Activated CD4-positive, alpha-beta memory T cell treated with anti-CD3 and anti-CD28 coated beads for 36 hours (primary cell): ENCODE measurements at regions not wholly inside any gene's neighbourhood (a gene's known extent, or its start where the extent isn't known, plus 50 kb on each side); places are given as distances from the start of the nearest gene placed in this dataset.
"Not testable (repeated sequence)": the region's sequence is repeated elsewhere in the genome, so short reads cannot be mapped to it uniquely, and the experiment has no call there.

ENCODE experiments used
- CTCF ChIA-PET: fragments of 350-600 bp; sonication (Branson Sonifier 250); formaldehyde crosslinking; loops from one replicate; lab custom pipeline; 2021; ENCODE audit warnings: antibody characterized with exemption, inconsistent platforms; lab: Charles Lee
- POLR2A ChIA-PET: fragments of 350-600 bp; sonication (Branson Sonifier 250); formaldehyde crosslinking; loops from one replicate; lab custom pipeline; 2021; ENCODE audit warnings: antibody characterized with exemption; lab: Charles Lee
- DNase-seq: peaks from one replicate; pipeline ENCODE4 v3.0.0-alpha.2; 2020
- H3K27ac Mint-ChIP-seq: one replicate; pipeline ENCODE4 v1.8.0; 2021; ENCODE audit warnings: mixed read lengths
- H3K27me3 Mint-ChIP-seq: one replicate; pipeline ENCODE4 v1.8.0; 2021; ENCODE audit warnings: mixed read lengths
- H3K36me3 Mint-ChIP-seq: one replicate; pipeline ENCODE4 v1.8.0; 2021; ENCODE audit warnings: mixed read lengths
- H3K4me1 Mint-ChIP-seq: one replicate; pipeline ENCODE4 v1.8.0; 2021; ENCODE audit warnings: low read depth, mixed read lengths
- H3K4me3 Mint-ChIP-seq: one replicate; pipeline ENCODE4 v1.8.0; 2021; ENCODE audit warnings: mild to moderate bottlenecking, mixed read lengths
- H3K9me3 Mint-ChIP-seq: one replicate; pipeline ENCODE4 v1.8.0; 2021; ENCODE audit warnings: mixed read lengths
- intact Hi-C: fragments of 100-400 bp; cut with micrococcal nuclease; formaldehyde crosslinking; loops from one replicate; pipeline ENCODE4 v1.15.1; 2023

DNA sequence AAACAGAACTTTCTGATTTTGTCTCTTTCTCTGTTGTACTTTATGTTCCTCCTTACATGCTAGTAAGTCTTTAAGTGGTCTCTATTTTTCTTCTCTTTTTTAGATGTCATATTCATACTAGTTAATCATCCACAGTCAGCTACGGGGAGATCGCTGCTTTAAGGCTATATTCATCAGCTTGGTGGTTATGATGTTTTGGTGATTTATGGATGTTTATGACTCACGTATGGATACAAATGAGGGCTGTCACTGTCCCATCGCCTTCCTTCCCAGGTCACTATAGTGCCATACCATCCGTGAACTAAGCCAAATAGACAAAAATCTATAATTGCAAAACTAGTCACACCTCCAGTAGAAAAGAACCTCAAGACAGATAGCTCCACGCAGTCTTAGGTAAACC, 296.8 kb upstream of the AADAT start:
- peaks cover 24% of the 10 kb centered on the region for H3K9me3 Mint-ChIP-seq
- H3K4me1 Mint-ChIP-seq: no peaks in the 10 kb centered on the region
- ChIA-PET POLR2A (no interaction called here), CTCF (no interaction called here)
- H3K27ac Mint-ChIP-seq: no peak overlapping the region
- H3K36me3 Mint-ChIP-seq: no peaks in the 10 kb centered on the region
- DNase-seq: no peak
- H3K27me3 Mint-ChIP-seq: no peaks in the 10 kb centered on the region
- no peak overlapping the region for H3K4me3 Mint-ChIP-seq
- intact Hi-C loops: no loop called here

DNA sequence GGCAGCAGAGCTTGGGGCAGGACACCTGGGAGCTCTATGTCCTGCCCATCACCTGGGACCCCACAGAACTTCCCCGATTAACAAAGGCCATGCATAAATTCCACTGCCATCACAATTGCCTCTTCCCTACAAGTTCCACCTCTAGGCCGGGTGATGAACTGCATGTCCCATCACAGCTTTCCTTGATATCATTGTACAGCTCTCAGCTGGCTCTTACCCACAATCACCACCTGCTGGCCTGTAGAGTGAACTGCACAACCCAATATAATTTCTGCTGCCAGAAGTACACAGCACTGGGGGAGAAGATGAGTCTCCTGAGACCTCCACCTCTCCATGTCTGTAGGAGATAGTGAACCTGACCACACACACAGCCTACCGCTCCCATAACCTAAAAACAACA, 285.0 kb upstream of the AADAT start:
- ChIA-PET POLR2A (no interaction called here), CTCF (interaction anchor here (0.7 to 1.0 kb wide), 3 partner anchors 115 to 234 kb away, joined by 3 read pairs; no protein-coding TSS in a partner anchor)
- H3K27me3 Mint-ChIP-seq: no peaks in the 10 kb centered on the region
- H3K9me3 Mint-ChIP-seq: peaks cover 18% of the 10 kb centered on the region
- peak; percentile 10 for DNase-seq
- H3K4me3 Mint-ChIP-seq: no peak overlapping the region
- no peaks in the 10 kb centered on the region for H3K4me1 Mint-ChIP-seq
- H3K27ac Mint-ChIP-seq: no peak overlapping the region
- H3K36me3 Mint-ChIP-seq: no peaks in the 10 kb centered on the region
- intact Hi-C loops: loop anchor here (2.0 kb wide), 1 partner anchor 116 kb away; no protein-coding TSS in a partner anchor

DNA sequence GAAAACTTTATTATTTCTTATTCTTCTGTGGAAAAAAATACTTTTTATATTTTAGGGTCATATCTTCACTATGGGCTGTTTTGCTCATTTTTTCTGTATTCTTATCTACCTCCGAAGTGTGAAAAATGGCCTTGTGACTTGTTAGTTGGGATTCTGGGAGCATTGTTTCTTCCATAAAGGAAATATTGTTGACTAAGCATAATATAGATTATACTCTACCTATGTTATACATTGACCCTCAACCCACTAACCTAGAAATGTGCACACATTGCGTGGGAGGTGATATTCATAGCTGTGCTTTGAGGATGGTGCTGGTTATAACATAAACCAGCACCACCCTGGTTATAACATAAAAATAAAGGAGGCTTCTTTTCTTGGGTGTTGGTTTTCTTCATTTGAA, 259.2 kb upstream of the AADAT start:
- Mint-ChIP-seq H3K36me3 (no peaks in the 10 kb centered on the region), H3K4me3 (no peak overlapping the region), H3K9me3 (no peaks in the 10 kb centered on the region), H3K27ac (no peak overlapping the region), H3K27me3 (no peaks in the 10 kb centered on the region), H3K4me1 (no peaks in the 10 kb centered on the region)
- CTCF ChIA-PET: no interaction called here
- no peak for DNase-seq
- POLR2A ChIA-PET: no interaction called here
- intact Hi-C loops: no loop called here

DNA sequence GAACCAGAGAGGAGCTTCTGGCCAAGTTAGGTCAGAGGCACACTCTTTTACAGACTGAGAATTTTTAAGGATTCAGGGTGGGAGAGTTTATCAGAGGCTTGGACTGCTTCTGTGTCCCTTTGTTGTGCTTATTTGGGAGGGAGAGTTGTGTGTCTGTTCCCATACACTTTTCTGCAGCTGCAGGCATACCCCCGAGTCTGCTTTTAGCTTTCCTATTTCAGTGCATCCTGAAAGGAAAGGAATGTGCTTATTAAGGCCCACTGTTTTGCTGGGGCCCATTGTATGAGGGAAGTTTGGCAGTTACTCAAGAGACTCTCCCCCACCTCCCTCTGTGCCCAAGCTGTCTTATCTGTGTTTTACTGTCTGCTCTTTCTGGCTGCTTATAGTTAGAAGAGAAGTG, 257.4 kb upstream of the AADAT start:
- H3K27ac Mint-ChIP-seq, H3K9me3 Mint-ChIP-seq, POLR2A ChIA-PET, CTCF ChIA-PET, H3K4me1 Mint-ChIP-seq, DNase-seq, H3K36me3 Mint-ChIP-seq, H3K4me3 Mint-ChIP-seq, intact Hi-C loops, H3K27me3 Mint-ChIP-seq: not testable (repeated sequence)

DNA sequence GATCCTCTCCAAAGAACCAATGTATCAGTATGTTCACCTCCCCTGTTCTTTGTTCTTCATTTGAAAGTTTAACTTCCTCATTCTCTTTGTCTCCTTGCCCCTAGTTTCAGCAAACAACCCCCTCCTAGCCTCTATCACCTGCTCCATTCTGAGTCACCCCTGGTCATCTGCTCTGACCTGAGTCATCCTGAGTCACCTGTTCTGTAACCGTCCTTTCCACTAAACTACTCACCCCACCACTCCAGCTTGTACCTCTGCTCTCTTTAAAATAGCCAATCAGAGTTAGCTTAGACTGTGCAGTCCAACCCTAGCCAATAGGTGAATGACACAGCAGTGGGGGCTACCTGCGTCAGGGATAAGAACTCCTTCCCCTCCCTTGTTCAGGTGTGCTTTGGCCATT, 249.8 kb upstream of the AADAT start:
- H3K9me3 Mint-ChIP-seq: peaks cover 25% of the 10 kb centered on the region
- H3K36me3 Mint-ChIP-seq: no peaks in the 10 kb centered on the region
- no peak overlapping the region for H3K27ac Mint-ChIP-seq
- H3K4me1 Mint-ChIP-seq: no peaks in the 10 kb centered on the region
- DNase-seq: no peak
- intact Hi-C loops: no loop called here
- ChIA-PET CTCF (no interaction called here), POLR2A (no interaction called here)
- H3K27me3 Mint-ChIP-seq: no peaks in the 10 kb centered on the region
- H3K4me3 Mint-ChIP-seq: no peak overlapping the region

DNA sequence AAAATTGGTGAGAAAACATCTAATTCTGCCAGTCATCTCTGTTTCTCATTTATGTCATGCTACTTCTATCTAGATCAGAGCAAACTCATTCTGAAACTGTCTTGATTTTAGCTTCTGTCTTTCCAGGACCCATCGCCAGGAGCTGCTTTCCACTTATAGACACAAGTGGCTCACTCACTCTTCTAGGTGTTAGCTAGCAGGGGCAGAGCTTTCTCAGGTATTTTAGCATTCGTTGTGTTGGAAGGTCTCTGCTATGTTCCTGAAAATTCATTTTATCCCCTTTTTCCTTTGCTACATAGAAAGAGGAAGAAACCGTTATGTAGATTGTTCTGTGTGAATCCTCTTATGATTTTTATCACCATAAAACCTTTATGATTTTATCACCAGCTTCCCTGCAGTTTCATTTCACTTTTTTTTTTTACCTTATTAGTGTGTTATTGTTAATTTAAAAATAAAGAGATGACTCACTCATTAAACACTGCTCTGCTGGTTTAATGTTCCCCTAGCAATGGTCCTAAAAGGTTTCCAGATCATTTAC, 246.6 kb upstream of the AADAT start:
- no peaks in the 10 kb centered on the region for H3K27me3 Mint-ChIP-seq

DNA sequence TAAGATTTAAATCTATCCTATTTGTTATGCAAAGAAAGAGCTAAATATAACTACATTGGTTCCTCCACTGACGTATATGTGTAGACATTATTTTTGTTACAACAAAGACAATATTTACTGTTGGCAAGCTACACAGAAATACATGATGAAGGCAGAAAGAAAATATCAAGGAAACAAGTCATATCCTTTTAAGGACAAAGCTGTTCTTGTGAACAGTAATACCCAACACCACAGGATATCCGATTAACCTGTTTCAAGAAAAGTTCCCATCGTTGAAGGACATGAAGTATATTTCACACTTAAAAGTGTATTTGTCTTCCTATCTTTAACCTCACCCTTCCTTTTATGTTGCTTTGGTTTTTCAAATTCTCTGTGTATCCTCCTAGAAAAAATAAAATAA, 235.8 kb upstream of the AADAT start:
- Mint-ChIP-seq H3K27ac (no peak overlapping the region), H3K9me3 (peaks cover 23% of the 10 kb centered on the region)
- CTCF ChIA-PET: no interaction called here

More for the DNA sequence above, 246.6 kb upstream of the AADAT start:
- Mint-ChIP-seq H3K27ac (no peak overlapping the region), H3K4me3 (no peak overlapping the region), H3K9me3 (peaks cover 21% of the 10 kb centered on the region), H3K36me3 (no peaks in the 10 kb centered on the region), H3K4me1 (no peaks in the 10 kb centered on the region)
- POLR2A ChIA-PET: no interaction called here
- intact Hi-C loops: no loop called here
- CTCF ChIA-PET: interaction anchor here (0.7 to 0.9 kb wide), 2 partner anchors 15 to 36 kb away, joined by 3 read pairs; no protein-coding TSS in a partner anchor
- no peak for DNase-seq

DNA sequence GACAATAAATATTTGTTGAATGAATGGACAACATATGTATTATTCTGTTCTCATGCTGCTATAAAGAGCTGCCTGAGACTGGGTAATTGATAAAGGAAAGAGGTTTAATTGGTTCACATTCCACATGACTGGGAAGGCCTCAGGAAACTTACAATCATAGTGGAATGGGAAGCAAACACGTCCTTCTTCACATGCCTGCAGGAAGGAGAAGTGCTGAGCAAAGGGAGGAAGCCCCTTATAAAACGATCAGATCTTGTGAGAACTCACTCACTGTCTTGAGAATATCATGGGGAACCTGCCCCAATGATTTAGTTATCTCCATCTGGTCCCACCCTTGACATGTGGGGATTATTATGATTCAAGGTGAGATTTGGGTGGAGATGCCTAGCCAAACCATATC, 233.9 kb upstream of the AADAT start:
- H3K4me1 Mint-ChIP-seq: no peaks in the 10 kb centered on the region
- H3K36me3 Mint-ChIP-seq: no peaks in the 10 kb centered on the region
- POLR2A ChIA-PET: no interaction called here
- H3K9me3 Mint-ChIP-seq: peaks cover 19% of the 10 kb centered on the region
- H3K4me3 Mint-ChIP-seq: no peak overlapping the region
- CTCF ChIA-PET: no interaction called here
- DNase-seq: no peak
- intact Hi-C loops: no loop called here
- no peak overlapping the region for H3K27ac Mint-ChIP-seq
- H3K27me3 Mint-ChIP-seq: no peaks in the 10 kb centered on the region

More for the DNA sequence above, 235.8 kb upstream of the AADAT start:
- intact Hi-C loops: no loop called here
- Mint-ChIP-seq H3K4me3 (no peak overlapping the region), H3K36me3 (no peaks in the 10 kb centered on the region), H3K27me3 (no peaks in the 10 kb centered on the region), H3K4me1 (no peaks in the 10 kb centered on the region)
- POLR2A ChIA-PET: no interaction called here
- DNase-seq: no peak

DNA sequence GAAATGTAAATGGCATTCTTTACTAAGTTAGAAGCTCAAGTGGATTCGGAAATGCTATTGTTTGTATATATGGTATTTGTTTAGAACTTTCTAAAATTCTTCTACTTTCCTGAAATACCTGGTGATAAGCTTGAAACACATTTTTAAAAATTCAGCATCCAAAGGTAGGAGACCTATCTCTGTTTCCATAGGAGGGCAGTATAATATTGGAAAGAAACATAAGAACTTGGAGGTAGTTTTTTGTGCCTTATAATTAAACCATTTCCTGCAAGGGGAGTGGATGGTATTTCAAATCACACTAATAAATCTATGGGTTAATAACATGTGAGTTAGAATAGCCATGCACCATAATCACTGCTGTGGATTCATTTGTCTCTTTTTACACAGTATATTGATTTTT, 217.4 kb upstream of the AADAT start:
- Mint-ChIP-seq H3K36me3 (no peaks in the 10 kb centered on the region), H3K27ac (no peak overlapping the region), H3K9me3 (no peaks in the 10 kb centered on the region), H3K27me3 (no peaks in the 10 kb centered on the region), H3K4me3 (no peak overlapping the region), H3K4me1 (no peaks in the 10 kb centered on the region)
- ChIA-PET CTCF (no interaction called here), POLR2A (no interaction called here)
- intact Hi-C loops: no loop called here
- DNase-seq: no peak

DNA sequence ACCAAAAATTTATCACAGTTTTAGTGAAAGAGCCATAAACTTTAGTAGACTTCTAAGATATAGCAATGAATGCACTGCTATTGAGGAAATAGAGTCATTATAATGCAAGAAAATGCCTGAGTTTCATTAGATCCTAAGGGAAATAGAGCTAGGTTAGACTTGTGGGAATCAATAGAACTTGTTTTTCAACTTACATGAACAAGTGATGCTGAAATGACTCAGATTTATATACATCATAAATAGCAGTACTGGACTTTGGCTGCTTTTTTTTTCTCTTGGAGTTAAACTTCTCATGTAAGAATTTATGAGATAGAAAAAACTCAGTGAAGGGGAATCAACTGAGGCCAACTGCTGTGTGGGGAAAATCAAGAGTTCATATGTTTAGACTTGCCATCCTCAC, 216.5 kb upstream of the AADAT start:
- CTCF ChIA-PET: no interaction called here
- Mint-ChIP-seq H3K4me1 (no peaks in the 10 kb centered on the region), H3K9me3 (no peaks in the 10 kb centered on the region), H3K36me3 (no peaks in the 10 kb centered on the region), H3K27me3 (no peaks in the 10 kb centered on the region), H3K4me3 (no peak overlapping the region), H3K27ac (no peak overlapping the region)
- DNase-seq: no peak
- POLR2A ChIA-PET: no interaction called here
- intact Hi-C loops: no loop called here

DNA sequence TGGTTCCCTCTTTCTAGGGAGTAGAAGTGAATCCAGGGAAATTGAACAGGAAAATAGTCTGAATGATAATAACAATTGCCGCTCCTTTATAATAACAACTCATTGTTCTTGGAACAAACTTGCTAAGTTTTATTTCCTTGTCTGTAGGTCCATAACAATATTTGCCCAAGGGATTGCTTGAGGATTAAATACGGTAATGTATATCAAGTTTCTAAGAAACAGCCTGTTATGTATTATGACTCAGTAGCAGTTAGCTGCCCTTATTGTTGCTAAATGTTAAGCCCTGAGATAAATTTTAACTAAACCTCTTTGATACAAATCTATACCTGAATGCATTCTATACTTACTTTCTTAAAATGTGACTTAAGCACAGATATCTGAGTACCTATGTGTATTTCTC, 215.9 kb upstream of the AADAT start:
- ChIA-PET POLR2A (no interaction called here), CTCF (no interaction called here)
- Mint-ChIP-seq H3K4me1 (no peaks in the 10 kb centered on the region), H3K27ac (no peak overlapping the region), H3K27me3 (no peaks in the 10 kb centered on the region), H3K9me3 (no peaks in the 10 kb centered on the region), H3K4me3 (no peak overlapping the region), H3K36me3 (no peaks in the 10 kb centered on the region)
- intact Hi-C loops: no loop called here
- DNase-seq: no peak

DNA sequence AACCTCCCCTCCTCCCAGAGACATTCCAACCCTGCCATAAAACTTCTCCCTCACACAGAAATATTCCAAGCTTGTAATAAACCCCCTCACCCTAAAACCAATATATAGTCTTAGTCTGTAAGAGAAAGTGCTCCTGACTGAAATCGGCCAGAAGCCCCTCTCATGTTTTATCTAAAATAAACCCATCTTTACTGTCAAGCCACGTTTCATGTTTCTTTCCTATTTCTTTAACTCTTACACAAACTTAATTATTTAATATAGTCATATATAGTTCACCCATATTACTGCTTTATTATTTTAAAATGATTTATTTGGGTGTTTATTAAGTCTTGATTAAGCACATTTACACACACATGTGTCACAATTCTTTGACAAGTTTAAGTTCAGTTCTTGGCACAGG, 191.3 kb upstream of the AADAT start:
- Mint-ChIP-seq H3K27me3 (no peaks in the 10 kb centered on the region), H3K4me1 (no peaks in the 10 kb centered on the region), H3K9me3 (no peaks in the 10 kb centered on the region), H3K36me3 (no peaks in the 10 kb centered on the region), H3K27ac (no peak overlapping the region), H3K4me3 (no peak overlapping the region)
- POLR2A ChIA-PET: no interaction called here
- CTCF ChIA-PET: no interaction called here
- DNase-seq: no peak
- intact Hi-C loops: no loop called here

DNA sequence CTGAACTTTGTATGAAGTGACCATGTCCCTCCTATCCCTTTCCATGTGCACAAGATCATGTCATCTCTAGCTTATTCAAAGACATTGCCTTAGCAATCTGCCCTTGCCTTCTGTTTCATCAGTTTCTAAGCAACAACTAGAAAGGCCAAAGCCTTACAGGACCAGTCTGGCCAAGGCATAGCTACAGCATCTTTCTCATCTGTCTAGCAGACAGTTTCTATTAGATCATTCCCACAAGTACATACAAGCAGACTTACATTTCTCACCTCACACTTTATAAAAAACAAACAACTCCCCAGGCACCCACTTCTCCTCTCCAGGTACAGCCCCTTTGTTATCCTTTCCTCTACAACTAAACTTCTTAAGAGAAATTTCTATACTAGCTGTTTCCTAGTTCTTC, 188.7 kb upstream of the AADAT start:
- POLR2A ChIA-PET: no interaction called here
- Mint-ChIP-seq H3K4me3 (no peak overlapping the region), H3K4me1 (no peaks in the 10 kb centered on the region), H3K27me3 (no peaks in the 10 kb centered on the region), H3K36me3 (no peaks in the 10 kb centered on the region), H3K9me3 (no peaks in the 10 kb centered on the region), H3K27ac (no peak overlapping the region)
- CTCF ChIA-PET: interaction anchor here (0.6 kb wide), 1 partner anchor 31 kb away, joined by 4 read pairs; no protein-coding TSS in a partner anchor
- intact Hi-C loops: no loop called here
- DNase-seq: no peak
